Dendritic cell treated with granulocyte-macrophage colony-stimulating factor and Interleukin-4, amounts not matched to agents 40 ng/mL and 50 ng/mL, for 4 days (primary cell): ENCODE measurements at regions not wholly inside any gene's neighbourhood (a gene's known extent, or its start where the extent isn't known, plus 50 kb on each side); places are given as distances from the start of the nearest gene placed in this dataset.

Experiments used
- H3K27ac Mint-ChIP-seq: one replicate; pipeline ENCODE4 v1.8.0; 2022; ENCODE audit warnings: mild to moderate bottlenecking, mixed read lengths
- H3K27me3 Mint-ChIP-seq: one replicate; pipeline ENCODE4 v1.8.0; 2022; ENCODE audit warnings: mild to moderate bottlenecking, mixed read lengths
- H3K36me3 Mint-ChIP-seq: one replicate; pipeline ENCODE4 v1.8.0; 2022; ENCODE audit warnings: low read depth, mixed read lengths
- H3K4me1 Mint-ChIP-seq: one replicate; pipeline ENCODE4 v1.8.0; 2022; ENCODE audit warnings: low read depth, mixed read lengths
- H3K4me3 Mint-ChIP-seq: one replicate; pipeline ENCODE4 v1.8.0; 2022; ENCODE audit warnings: mild to moderate bottlenecking, moderate library complexity, mixed read lengths
- H3K9me3 Mint-ChIP-seq: one replicate; pipeline ENCODE4 v1.8.0; 2022; ENCODE audit warnings: mixed read lengths
- intact Hi-C: fragments of 100-400 bp; cut with micrococcal nuclease; formaldehyde crosslinking; loops from one replicate; pipeline ENCODE4 v1.15.0; 2022

DNA sequence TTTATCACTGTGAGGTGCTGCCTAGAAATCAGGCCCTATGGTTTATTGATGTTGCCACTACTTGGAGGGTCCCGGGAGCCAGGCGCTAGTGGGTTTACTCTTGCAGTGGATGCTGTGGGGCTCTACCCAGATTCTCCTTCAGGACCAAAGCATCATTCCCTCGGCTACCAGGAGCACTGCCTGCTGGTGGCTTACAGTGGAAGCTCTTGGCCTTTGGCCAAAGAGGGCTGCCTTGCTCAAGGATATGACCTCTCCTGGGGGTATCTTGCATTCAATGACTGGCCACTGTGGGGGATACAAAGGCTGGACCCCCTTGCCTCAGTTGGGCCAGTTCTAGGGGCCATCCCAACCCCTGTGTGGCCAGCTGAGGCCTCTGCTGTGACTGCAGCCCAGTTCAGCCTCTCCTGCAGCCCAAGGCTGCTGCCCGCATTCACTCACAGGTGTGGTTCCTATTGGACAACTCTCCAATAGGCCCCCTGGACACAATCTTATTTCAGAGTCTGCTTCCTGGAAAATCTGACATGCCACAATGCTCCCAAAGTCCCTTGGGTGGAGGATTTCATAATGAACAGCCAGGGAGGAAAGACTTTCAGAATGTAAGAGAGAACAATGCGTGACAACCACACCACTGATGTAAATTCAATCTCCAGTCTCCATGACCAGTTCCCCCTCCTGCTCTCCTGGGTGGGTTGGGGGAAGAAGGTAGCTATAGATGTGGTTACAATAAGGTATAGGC, 196.3 kb downstream of the SNX10 start:
- Mint-ChIP-seq H3K27ac (no peak overlapping the region), H3K27me3 (peaks cover 9% of the 10 kb centered on the region), H3K36me3 (no peaks in the 10 kb centered on the region), H3K9me3 (peaks cover 7% of the 10 kb centered on the region), H3K4me1 (no peaks in the 10 kb centered on the region), H3K4me3 (no peak overlapping the region)
- intact Hi-C loops: no loop called here

DNA sequence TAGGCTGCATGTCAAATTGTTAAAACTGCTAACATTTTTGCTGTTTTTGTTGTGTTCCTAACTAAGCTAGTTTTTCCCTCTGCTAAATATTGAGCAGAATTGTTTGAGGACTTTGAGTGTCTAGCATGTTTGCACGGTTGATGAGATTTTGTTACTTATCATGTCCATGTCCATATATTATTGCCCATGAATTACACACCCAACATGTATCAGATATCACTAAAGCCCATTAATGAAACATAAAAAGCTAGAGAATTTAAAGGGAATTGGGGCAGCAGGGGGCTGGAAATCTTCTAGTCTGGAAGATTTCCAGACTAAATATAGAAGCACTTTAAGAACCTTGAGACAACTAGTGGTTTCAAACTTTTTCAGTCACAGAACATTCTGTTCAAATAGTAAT, 197.7 kb downstream of the SNX10 start:
- Mint-ChIP-seq H3K27ac (no peak overlapping the region), H3K27me3 (peaks cover 9% of the 10 kb centered on the region)

DNA sequence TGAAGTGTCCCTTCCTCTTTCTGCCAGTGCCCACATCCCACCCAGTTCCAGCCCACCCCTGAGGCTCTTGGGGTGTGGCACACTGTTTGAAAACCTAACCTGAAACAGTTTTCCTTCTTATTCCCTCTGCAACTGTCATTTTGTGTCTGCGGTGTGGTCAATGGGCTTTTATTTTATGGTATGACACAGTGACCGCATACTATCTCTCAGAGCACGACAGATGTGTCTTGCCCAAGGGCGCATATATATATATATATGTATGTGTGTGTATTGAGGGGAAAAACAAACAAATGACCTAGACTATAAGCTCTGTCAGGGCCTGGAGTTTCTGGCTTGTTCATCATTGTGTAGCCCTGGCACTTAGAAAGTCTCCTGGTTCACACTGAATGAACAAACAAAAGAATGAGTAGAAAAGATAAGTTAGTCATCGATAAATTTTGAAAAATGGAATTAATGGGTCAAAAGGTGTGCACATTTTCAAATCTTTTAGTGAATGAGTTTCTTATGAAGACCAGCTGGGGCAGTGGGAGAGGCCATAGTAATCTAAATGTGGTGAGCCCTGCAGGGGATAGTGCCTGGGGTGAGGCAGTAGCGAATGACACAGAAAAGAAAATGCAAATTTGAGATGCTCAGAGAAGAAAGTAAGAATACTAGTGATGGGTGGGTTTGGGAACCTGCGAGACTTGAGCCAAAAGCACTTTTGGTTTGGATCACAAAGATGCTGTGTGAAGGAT, 198.4 kb downstream of the SNX10 start:
- no peaks in the 10 kb centered on the region for H3K9me3 Mint-ChIP-seq
- intact Hi-C loops: no loop called here
- H3K27ac Mint-ChIP-seq: no peak overlapping the region
- H3K36me3 Mint-ChIP-seq: no peaks in the 10 kb centered on the region
- peaks cover 9% of the 10 kb centered on the region for H3K27me3 Mint-ChIP-seq
- H3K4me1 Mint-ChIP-seq: no peaks in the 10 kb centered on the region
- H3K4me3 Mint-ChIP-seq: no peak overlapping the region

More for the DNA sequence above, 197.7 kb downstream of the SNX10 start:
- Mint-ChIP-seq H3K36me3 (no peaks in the 10 kb centered on the region), H3K9me3 (no peaks in the 10 kb centered on the region), H3K4me1 (no peaks in the 10 kb centered on the region), H3K4me3 (no peak overlapping the region)
- intact Hi-C loops: no loop called here

DNA sequence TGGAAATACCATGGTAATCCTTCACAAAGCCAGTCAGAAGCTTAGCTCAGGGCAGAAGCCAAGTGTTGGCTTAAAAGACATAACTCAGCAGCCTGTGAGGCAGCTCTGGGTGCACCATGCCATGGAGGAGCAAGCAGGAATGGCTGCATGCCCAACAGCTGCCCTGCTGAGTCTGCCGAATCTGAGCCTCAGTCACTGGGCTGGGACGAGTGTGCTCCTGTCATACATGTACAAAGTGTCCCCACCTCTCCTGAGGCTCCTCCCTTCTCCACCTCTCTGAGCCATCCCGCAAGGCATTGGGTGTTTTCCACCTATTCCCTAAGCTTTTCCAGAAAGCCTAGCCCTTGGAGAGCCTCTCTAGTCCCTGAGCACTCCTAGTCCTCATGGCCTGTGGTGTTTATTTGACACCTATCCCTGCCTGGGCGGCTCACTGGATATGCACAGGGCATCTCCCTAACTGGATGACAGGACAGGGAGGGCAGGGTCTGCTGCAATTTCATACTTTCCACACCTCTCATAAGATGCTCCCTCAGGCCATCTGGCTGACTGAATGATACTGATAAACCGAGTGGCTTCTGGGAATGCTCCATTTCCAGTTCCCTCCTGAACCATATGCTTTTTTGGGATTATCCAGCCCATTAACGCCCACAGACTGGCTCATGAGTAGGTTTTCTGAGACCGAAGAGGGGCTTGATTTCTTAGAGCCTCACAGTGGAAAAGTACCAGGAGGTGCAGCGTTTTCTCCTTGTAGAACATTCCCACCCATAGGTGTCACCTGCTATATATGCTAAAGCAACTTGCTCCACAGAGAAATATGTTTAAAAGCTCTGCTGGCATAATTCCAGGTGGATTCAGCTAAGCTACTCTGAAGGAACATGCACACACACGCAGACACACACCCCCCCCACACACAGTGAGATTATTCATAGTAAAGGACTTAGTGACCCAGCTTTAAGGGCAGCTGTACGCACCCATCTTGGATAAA, 199.3 kb downstream of the SNX10 start:
- Mint-ChIP-seq H3K36me3 (no peaks in the 10 kb centered on the region), H3K27ac (no peak overlapping the region), H3K27me3 (peaks cover 9% of the 10 kb centered on the region), H3K4me3 (no peak overlapping the region), H3K9me3 (no peaks in the 10 kb centered on the region), H3K4me1 (no peaks in the 10 kb centered on the region)
- intact Hi-C loops: no loop called here

DNA sequence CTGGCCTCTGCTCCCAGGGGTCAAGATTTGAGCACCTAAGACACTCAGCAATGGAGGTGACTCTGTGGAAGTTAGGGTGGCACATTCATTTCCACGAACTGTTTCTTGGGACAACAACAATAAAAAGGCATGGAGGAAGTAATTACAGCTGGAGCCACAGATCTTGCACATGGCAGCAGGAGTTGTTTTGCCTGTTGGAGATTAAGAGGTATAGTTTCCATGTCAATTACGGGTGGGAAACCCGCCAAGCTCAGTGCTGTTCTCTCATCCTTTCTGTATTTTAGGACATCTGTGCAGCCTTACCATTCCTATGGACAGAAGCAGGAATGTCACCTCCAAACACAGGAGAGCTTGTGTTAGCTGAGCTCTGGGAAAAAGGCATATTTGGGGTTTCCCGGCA, 201.2 kb downstream of the SNX10 start:
- Mint-ChIP-seq H3K36me3 (no peaks in the 10 kb centered on the region), H3K4me3 (no peak overlapping the region), H3K4me1 (no peaks in the 10 kb centered on the region), H3K27ac (no peak overlapping the region), H3K9me3 (no peaks in the 10 kb centered on the region), H3K27me3 (peaks cover 9% of the 10 kb centered on the region)
- intact Hi-C loops: no loop called here

DNA sequence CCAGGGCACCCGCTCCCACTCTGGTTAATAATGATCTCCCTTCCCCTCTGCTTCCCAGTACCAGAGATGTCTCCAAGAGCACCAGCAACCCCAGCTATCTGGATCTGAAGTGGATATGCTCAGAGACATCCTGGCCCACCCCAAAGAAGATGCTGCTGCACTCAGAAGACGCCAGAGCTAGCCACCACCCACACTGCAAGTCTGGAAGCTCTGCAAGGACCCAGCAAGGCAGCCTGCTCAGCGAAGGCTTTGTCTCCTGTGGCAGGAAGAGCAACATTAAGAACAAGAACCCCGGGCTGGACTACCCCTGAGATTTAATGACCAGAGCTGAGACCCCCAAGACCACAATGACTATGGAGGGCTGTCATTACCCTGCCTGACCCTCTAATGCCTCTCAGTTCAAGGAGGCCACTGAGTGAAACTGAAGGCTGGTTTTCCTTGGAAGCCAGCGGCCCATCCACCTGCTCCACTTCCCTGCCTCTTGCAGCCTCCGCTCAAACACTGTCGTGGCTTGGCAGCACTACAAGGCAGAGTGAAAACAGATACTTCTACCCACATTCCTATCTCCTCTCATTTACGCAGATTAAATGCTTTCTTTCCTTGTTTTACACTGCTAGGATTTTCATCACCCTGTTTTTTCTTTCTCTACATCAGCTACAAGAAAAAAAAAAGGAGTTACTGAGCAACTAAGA, 202.2 kb downstream of the SNX10 start:
- Mint-ChIP-seq H3K4me3 (no peak overlapping the region), H3K36me3 (no peaks in the 10 kb centered on the region), H3K9me3 (no peaks in the 10 kb centered on the region), H3K4me1 (no peaks in the 10 kb centered on the region), H3K27ac (no peak overlapping the region), H3K27me3 (peaks cover 4% of the 10 kb centered on the region)
- intact Hi-C loops: no loop called here

DNA sequence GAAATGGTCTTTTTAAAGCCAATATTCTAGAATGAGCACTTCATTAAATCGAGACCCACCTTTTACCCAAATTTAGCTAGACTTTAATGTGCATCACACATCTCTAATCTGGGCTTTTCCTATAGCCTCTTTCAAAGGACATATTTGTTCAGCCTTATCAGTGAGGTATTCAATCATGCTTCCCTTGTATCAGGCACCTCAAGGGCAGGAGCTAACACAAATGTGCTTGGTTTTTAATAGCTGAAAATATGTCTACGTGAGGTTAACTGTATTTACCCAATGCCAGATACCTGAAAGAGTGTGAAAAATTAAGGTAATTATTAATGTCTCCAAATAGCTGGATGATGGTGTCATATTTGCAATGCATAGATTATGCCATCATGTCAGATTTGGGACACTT, 203.9 kb downstream of the SNX10 start:
- Mint-ChIP-seq H3K27ac (no peak overlapping the region), H3K27me3 (peaks cover 2% of the 10 kb centered on the region), H3K36me3 (no peaks in the 10 kb centered on the region), H3K4me3 (no peak overlapping the region), H3K9me3 (no peaks in the 10 kb centered on the region), H3K4me1 (no peaks in the 10 kb centered on the region)
- intact Hi-C loops: no loop called here

DNA sequence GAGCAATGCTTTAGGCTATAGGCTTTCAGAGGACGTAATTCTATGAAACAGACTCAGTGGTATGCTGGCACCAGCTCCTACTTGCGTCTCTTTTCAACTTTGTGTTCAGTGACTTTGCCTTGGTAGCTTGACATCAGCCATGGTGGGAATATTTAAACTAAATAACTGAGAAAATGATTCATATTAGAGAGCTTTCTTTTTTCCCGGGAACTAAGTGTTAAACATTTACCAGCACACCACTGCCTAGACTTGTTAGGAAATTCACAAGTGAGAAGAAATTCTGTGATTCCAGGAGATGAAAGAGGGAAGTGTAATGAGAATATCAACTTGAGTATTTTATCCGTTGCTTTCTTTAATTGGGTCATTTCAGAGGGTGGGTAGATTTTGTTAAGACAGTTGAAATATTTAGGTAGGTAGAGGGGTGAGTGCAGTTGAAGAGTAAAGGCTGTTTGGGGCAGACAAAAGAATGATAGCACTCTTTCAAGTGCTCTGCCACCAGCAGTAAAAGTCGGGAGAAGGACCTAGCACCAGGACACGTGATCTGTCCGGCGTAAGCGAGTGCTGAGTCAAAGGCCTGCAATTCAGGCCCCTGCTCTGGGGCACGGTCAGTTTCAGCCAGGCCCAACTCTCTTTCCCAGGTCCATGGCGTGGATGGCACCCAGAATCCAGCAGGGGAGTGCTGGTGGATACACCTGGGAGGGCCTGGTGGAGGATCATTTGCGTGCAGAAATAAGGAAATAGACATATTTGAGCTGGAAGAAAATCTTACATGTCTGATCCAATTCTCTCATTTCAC, 206.3 kb downstream of the SNX10 start:
- Mint-ChIP-seq H3K9me3 (no peaks in the 10 kb centered on the region), H3K4me1 (no peaks in the 10 kb centered on the region), H3K27ac (no peak overlapping the region), H3K36me3 (no peaks in the 10 kb centered on the region), H3K27me3 (no peaks in the 10 kb centered on the region), H3K4me3 (no peak overlapping the region)
- intact Hi-C loops: no loop called here

DNA sequence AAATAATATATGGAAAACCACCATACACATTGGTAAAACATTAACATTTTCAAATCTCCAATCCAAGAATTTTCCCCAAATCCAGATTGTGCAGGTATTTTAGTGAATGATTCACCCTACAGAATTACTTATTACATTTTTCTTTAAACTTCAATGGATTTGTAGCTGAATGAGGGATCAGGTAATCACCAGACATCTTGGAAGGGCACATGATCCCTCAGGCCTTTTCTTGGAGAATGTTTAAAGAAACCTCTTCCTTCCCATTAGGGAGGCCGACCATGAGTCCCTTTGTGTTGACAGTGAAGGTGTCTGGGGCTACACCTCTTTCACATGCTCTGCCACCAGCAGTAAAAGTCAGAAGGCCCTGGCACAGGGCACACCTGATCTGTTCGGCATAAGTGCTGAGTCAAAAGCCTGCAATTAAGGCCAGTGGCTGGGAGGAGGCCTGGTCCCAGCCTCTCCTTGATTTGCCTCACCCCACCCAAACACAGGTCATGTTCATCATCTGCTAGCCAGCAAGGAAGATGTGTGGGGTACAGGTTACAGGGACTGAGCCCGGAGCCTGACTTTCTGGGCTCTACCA, 207.7 kb downstream of the SNX10 start:
- Mint-ChIP-seq H3K9me3 (no peaks in the 10 kb centered on the region), H3K27ac (no peak overlapping the region), H3K27me3 (peaks cover 5% of the 10 kb centered on the region), H3K4me1 (no peaks in the 10 kb centered on the region), H3K36me3 (no peaks in the 10 kb centered on the region), H3K4me3 (no peak overlapping the region)
- intact Hi-C loops: no loop called here

DNA sequence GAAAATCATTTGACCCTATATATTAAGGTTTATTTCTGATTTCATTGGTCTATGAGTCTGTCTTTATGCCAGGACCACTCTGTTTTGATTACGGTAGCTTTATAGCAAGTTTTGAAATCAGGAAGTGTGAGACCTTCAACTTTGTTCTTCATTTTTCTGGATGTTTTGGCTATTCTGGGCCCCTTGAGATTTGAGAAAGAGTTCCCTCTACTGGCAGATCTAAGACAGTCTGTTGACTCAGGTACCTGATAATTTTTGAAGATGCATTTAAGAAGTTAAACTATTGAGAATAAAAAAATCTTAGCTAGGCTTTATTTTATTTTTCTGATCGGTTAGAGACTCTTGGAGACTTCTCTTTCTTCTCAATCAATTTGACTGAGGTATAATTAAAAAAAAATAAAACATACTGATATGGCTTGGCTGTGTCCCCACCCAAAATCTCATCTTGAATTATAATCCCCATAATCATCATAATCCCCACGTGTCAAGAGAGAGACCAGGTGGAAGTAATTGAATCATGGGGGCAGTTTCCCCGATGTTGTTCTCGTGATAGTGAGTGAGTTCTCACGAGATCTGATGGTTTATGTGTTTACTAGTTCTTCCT, 209.2 kb downstream of the SNX10 start:
- no peak overlapping the region for H3K4me3 Mint-ChIP-seq
- H3K9me3 Mint-ChIP-seq: no peaks in the 10 kb centered on the region
- intact Hi-C loops: loop anchor here (2.0 to 10.0 kb wide), 4 partner anchors 124 to 661 kb away; no protein-coding TSS in a partner anchor
- H3K4me1 Mint-ChIP-seq: no peaks in the 10 kb centered on the region
- peaks cover 8% of the 10 kb centered on the region for H3K27me3 Mint-ChIP-seq
- no peaks in the 10 kb centered on the region for H3K36me3 Mint-ChIP-seq
- no peak overlapping the region for H3K27ac Mint-ChIP-seq

DNA sequence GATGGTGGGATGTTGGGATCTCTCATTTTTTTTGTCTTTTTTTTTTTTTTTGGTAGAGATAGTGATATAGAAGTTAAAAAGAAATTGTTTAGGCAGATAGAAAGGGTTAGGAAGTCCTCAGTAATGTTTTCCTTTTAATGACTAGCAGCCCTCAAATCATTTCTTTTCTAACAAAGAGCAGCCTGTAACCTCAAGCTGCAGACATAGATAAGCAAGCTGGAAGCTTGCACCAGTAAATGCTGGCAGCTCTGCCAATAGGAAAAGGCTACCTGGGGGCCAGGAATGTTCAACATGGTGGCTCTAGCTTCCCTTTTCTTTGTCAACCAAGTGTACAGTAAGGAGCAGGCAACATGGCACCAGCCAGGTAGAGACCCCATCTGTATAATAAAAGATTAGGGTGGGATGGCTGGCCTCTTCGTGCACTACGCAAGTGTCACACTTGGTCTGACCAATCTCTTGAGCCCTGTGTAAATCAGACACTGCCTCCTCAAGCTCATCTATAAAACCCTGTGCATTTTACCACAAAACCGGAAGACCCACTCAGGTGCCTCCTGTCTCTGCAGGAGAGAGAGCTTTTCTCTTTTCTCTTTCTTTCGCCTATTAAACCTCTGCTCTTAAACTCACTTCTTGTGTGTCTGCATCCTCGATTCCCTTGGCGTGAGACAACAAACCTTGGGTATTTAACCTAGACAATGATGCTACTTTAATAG, 212.9 kb downstream of the SNX10 start:
- Mint-ChIP-seq H3K27ac (no peak overlapping the region), H3K27me3 (peaks cover 13% of the 10 kb centered on the region), H3K36me3 (no peaks in the 10 kb centered on the region), H3K4me3 (no peak overlapping the region), H3K9me3 (no peaks in the 10 kb centered on the region), H3K4me1 (no peaks in the 10 kb centered on the region)
- intact Hi-C loops: loop anchor here (5.0 to 10.0 kb wide), 3 partner anchors 160 to 658 kb away; no protein-coding TSS in a partner anchor

DNA sequence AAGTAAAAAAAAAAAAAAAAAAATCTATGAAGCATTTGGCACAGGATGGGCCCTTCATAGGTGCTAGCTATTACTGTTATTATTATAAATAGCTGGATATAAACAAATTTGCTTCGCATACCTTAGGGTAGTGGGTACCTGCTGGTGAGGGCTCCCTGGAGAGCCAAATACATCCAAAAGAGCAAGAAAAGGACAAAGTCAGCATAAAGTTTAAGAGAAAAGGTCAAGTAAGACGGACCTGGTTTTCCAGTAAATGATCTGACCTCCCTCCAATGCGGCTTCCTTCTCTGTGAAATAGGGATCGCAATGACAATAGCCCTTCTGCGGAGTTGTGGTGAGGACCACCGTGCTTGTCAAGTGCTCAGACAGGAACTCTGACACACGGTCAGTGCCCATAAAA, 214.5 kb downstream of the SNX10 start:
- intact Hi-C loops: loop anchor here (10.0 kb wide), 2 partner anchors 159 to 611 kb away; no protein-coding TSS in a partner anchor
- Mint-ChIP-seq H3K9me3 (no peaks in the 10 kb centered on the region), H3K4me1 (peaks cover 6% of the 10 kb centered on the region), H3K27me3 (peaks cover 13% of the 10 kb centered on the region), H3K4me3 (no peak overlapping the region), H3K27ac (no peak overlapping the region), H3K36me3 (no peaks in the 10 kb centered on the region)
